ENCODE measurements at regions not wholly inside any gene's neighbourhood (a gene's known extent, or its start where the extent isn't known, plus 50 kb on each side); places are given as distances from the start of the nearest gene placed in this dataset.

- no peak for DNase-seq
Observed at GRCh38 chr5:54671681-54672080, 154.1 kb downstream of the SNX18 start.

- no peak for DNase-seq
Observed at GRCh38 chr5:54671111-54671531, 153.6 kb downstream of the SNX18 start.

- no peak for DNase-seq
Observed at GRCh38 chr5:54670281-54670680, 152.7 kb downstream of the SNX18 start.

GRCh38 chr5:54669845-54670244, 152.3 kb downstream of the SNX18 start:
- DNase-seq = no peak

GRCh38 chr5:54669285-54669684, 151.7 kb downstream of the SNX18 start:
- DNase-seq = no peak

GRCh38 chr5:54668096-54668495, 150.5 kb downstream of the SNX18 start:
- no peak for DNase-seq

- no peak for DNase-seq
Observed at GRCh38 chr5:54667136-54667535, 149.6 kb downstream of the SNX18 start.

- DNase-seq = no peak
Observed at GRCh38 chr5:54663866-54664265, 146.3 kb downstream of the SNX18 start.

- no peak for DNase-seq
Observed at GRCh38 chr5:54661111-54661510, 143.6 kb downstream of the SNX18 start.

- no peak for DNase-seq
Observed at GRCh38 chr5:54659700-54660131, 142.2 kb downstream of the SNX18 start.

GRCh38 chr5:54658010-54658409, 140.5 kb downstream of the SNX18 start:
- no peak for DNase-seq

- no peak for DNase-seq
Observed at GRCh38 chr5:54656261-54656728, 138.7 kb downstream of the SNX18 start.

GRCh38 chr5:54655761-54656160, 138.2 kb downstream of the SNX18 start:
- no peak for DNase-seq

- DNase-seq = no peak
Observed at GRCh38 chr5:54655266-54655665, 137.7 kb downstream of the SNX18 start.

- DNase-seq = no peak
Observed at GRCh38 chr5:54653956-54654614, 136.5 kb downstream of the SNX18 start.

GRCh38 chr5:54651482-54652076, 134.0 kb downstream of the SNX18 start:
- no peak for DNase-seq

GRCh38 chr5:54649041-54649504, 131.5 kb downstream of the SNX18 start:
- DNase-seq = no peak

- DNase-seq = peak; percentile 27
Observed at GRCh38 chr5:54646356-54647101, 129.0 kb downstream of the SNX18 start.

- no peak for DNase-seq
Observed at GRCh38 chr5:54645882-54646355, 128.4 kb downstream of the SNX18 start.

- DNase-seq = no peak
Observed at GRCh38 chr5:54644226-54644625, 126.7 kb downstream of the SNX18 start.

- no peak for DNase-seq
Observed at GRCh38 chr5:54643685-54644106, 126.1 kb downstream of the SNX18 start.

- no peak for DNase-seq
Observed at GRCh38 chr5:54639621-54640020, 122.1 kb downstream of the SNX18 start.

GRCh38 chr5:54638106-54638505, 120.5 kb downstream of the SNX18 start:
- DNase-seq = no peak

- DNase-seq = no peak
Observed at GRCh38 chr5:54637654-54638053, 120.1 kb downstream of the SNX18 start.

All from NCI-H1417 treated with DMSO at 0.1 percent for 48 hours (cell line).